ENCODE measurements at regions not wholly inside any gene's neighbourhood (a gene's known extent, or its start where the extent isn't known, plus 50 kb on each side); places are given as distances from the start of the nearest gene placed in this dataset.

- Histone ChIP-seq H3K27ac (ENCODE audit: insufficient read depth, low read length) (no peak overlapping the region), H2AFZ (ENCODE audit: low read length) (no peak overlapping the region)
Observed at GRCh38 chr7:155961241-155962190, 149.3 kb upstream of the SHH start.

GRCh38 chr7:155959894-155960293, 147.6 kb upstream of the SHH start:
- H3K9ac ChIP-seq (ENCODE audit: insufficient read depth, low read length), result no peak overlapping the region
- no peaks in the 10 kb centered on the region for H3K27me3 ChIP-seq (ENCODE audit: control insufficient read depth, insufficient read depth, low read length)
- H2AFZ ChIP-seq (ENCODE audit: low read length), result no peak overlapping the region
- no peaks in the 10 kb centered on the region for H3K79me2 ChIP-seq (ENCODE audit: control insufficient read depth, insufficient read depth, low read length)
- H3K4me2 ChIP-seq (ENCODE audit: extremely low read depth, insufficient read depth, low read length), result no peak overlapping the region
- H3K9me3 ChIP-seq (ENCODE audit: control insufficient read depth, insufficient read depth, low read depth, low read length), result no peaks in the 10 kb centered on the region
- H3K27ac ChIP-seq (ENCODE audit: insufficient read depth, low read length), result no peak overlapping the region
- H3K4me1 ChIP-seq (ENCODE audit: control insufficient read depth, extremely low read depth, insufficient read depth, low read length), result no peaks in the 10 kb centered on the region
- H3K36me3 ChIP-seq (ENCODE audit: control insufficient read depth, insufficient read depth, low read length), result no peaks in the 10 kb centered on the region
- H3K4me3 ChIP-seq (replicated peaks in 1 of 4; ENCODE audit: control extremely low read depth in 1 of 4, insufficient read depth in 1 of 4, low read depth in 3 of 4, low read length in 4 of 4), result no peak overlapping the region
- TF ChIP-seq CTCF (conservative IDR thresholded peaks at IDR 0.05 in 1 of 2, IDR thresholded peaks at IDR 0.05 in 1 of 2; ENCODE audit: low read depth in 1 of 2, low read length in 2 of 2) (no peak), EZH2 (IDR thresholded peaks at IDR 0.05; ENCODE audit: low read length, missing control alignments) (no peak)
- DNase-seq (ENCODE audit: low read depth in 2 of 2), result peak in 1 of 2 donors; percentile 19
- H4K20me1 ChIP-seq (ENCODE audit: control insufficient read depth, extremely low read depth, insufficient read depth, low read length), result no peaks in the 10 kb centered on the region

More at GRCh38 chr7:155961241-155962190, 149.3 kb upstream of the SHH start:
- Histone ChIP-seq H3K27me3 (ENCODE audit: control insufficient read depth, insufficient read depth, low read length) (no peaks in the 10 kb centered on the region), H3K4me2 (ENCODE audit: extremely low read depth, insufficient read depth, low read length) (no peak overlapping the region), H3K9ac (ENCODE audit: insufficient read depth, low read length) (no peak overlapping the region), H3K4me3 (replicated peaks in 1 of 4; ENCODE audit: control extremely low read depth in 1 of 4, insufficient read depth in 1 of 4, low read depth in 3 of 4, low read length in 4 of 4) (no peak overlapping the region), H3K79me2 (ENCODE audit: control insufficient read depth, insufficient read depth, low read length) (no peaks in the 10 kb centered on the region), H3K9me3 (ENCODE audit: control insufficient read depth, insufficient read depth, low read depth, low read length) (no peaks in the 10 kb centered on the region), H4K20me1 (ENCODE audit: control insufficient read depth, extremely low read depth, insufficient read depth, low read length) (no peaks in the 10 kb centered on the region), H3K4me1 (ENCODE audit: control insufficient read depth, extremely low read depth, insufficient read depth, low read length) (no peaks in the 10 kb centered on the region), H3K36me3 (ENCODE audit: control insufficient read depth, insufficient read depth, low read length) (no peaks in the 10 kb centered on the region)
- TF ChIP-seq EZH2 (IDR thresholded peaks at IDR 0.05; ENCODE audit: low read length, missing control alignments) (no peak), CTCF (conservative IDR thresholded peaks at IDR 0.05 in 1 of 2, IDR thresholded peaks at IDR 0.05 in 1 of 2; ENCODE audit: low read depth in 1 of 2, low read length in 2 of 2) (no peak)
- peak in 1 of 2 donors; percentile 98 for DNase-seq (ENCODE audit: low read depth in 2 of 2)

GRCh38 chr7:155956977-155957376, 144.7 kb upstream of the SHH start:
- no peak overlapping the region for H3K9ac ChIP-seq (ENCODE audit: insufficient read depth, low read length)
- H3K27ac ChIP-seq (ENCODE audit: insufficient read depth, low read length), result no peak overlapping the region
- TF ChIP-seq CTCF (conservative IDR thresholded peaks at IDR 0.05 in 1 of 2, IDR thresholded peaks at IDR 0.05 in 1 of 2; ENCODE audit: low read depth in 1 of 2, low read length in 2 of 2), result no peak
- no peak for TF ChIP-seq EZH2 (IDR thresholded peaks at IDR 0.05; ENCODE audit: low read length, missing control alignments)
- H3K79me2 ChIP-seq (ENCODE audit: control insufficient read depth, insufficient read depth, low read length), result no peaks in the 10 kb centered on the region
- DNase-seq (ENCODE audit: low read depth in 2 of 2), result no peak
- no peaks in the 10 kb centered on the region for H3K36me3 ChIP-seq (ENCODE audit: control insufficient read depth, insufficient read depth, low read length)
- no peaks in the 10 kb centered on the region for H3K9me3 ChIP-seq (ENCODE audit: control insufficient read depth, insufficient read depth, low read depth, low read length)
- no peak overlapping the region for H3K4me2 ChIP-seq (ENCODE audit: extremely low read depth, insufficient read depth, low read length)
- H4K20me1 ChIP-seq (ENCODE audit: control insufficient read depth, extremely low read depth, insufficient read depth, low read length), result no peaks in the 10 kb centered on the region
- H3K4me1 ChIP-seq (ENCODE audit: control insufficient read depth, extremely low read depth, insufficient read depth, low read length), result no peaks in the 10 kb centered on the region
- H3K4me3 ChIP-seq (replicated peaks in 1 of 4; ENCODE audit: control extremely low read depth in 1 of 4, insufficient read depth in 1 of 4, low read depth in 3 of 4, low read length in 4 of 4), result no peak overlapping the region
- H3K27me3 ChIP-seq (ENCODE audit: control insufficient read depth, insufficient read depth, low read length), result no peaks in the 10 kb centered on the region
- no peak overlapping the region for H2AFZ ChIP-seq (ENCODE audit: low read length)
